Astrocyte (in vitro differentiated cells and primary cell): ENCODE measurements at regions not wholly inside any gene's neighbourhood (a gene's known extent, or its start where the extent isn't known, plus 50 kb on each side); places are given as distances from the start of the nearest gene placed in this dataset.

ENCODE experiments used
- DNase-seq: peaks from one replicate; pipeline ENCODE4 v3.0.0-alpha.2; 2010; ENCODE audit warnings: low read depth
- FAIRE-seq: peaks from 2 replicates; lab custom pipeline; 2011; peaks lifted over from hg19 to GRCh38; lab: Jason Lieb, UNC
- H2AFZ ChIP-seq: 2 replicates; pipeline ENCODE4 v1.6.0; 2012; ENCODE audit warnings: low read depth, low read length, inconsistent platforms
- H3K27ac ChIP-seq: 2 replicates; pipeline ENCODE4 v1.5.1; 2011; ENCODE audit warnings: low read depth, low read length, inconsistent platforms
- H3K27me3 ChIP-seq: 2 replicates; pipeline ENCODE4 v1.6.0; 2011; ENCODE audit warnings: low read length, inconsistent platforms; ENCODE audit not compliant: insufficient read depth
- H3K36me3 ChIP-seq: 2 replicates; pipeline ENCODE4 v1.5.1; 2011; ENCODE audit warnings: low read length, inconsistent platforms; ENCODE audit not compliant: insufficient read depth
- H3K4me1 ChIP-seq: 2 replicates; pipeline ENCODE4 v1.5.1; 2011; ENCODE audit warnings: low read length, inconsistent platforms; ENCODE audit not compliant: insufficient read depth
- H3K4me2 ChIP-seq: 2 replicates; pipeline ENCODE4 v1.6.0; 2012; ENCODE audit warnings: low read length, inconsistent platforms
- H3K4me3 ChIP-seq: 2 replicates; pipeline ENCODE4 v1.5.1; 2011; ENCODE audit warnings: low read depth, mild to moderate bottlenecking, low read length, inconsistent platforms; ENCODE audit not compliant: insufficient read depth
- H3K79me2 ChIP-seq: 2 replicates; pipeline ENCODE4 v1.6.0; 2012; ENCODE audit warnings: mild to moderate bottlenecking, low read length, inconsistent platforms; ENCODE audit not compliant: insufficient read depth
- H3K9ac ChIP-seq: 2 replicates; pipeline ENCODE4 v1.6.0; 2012; ENCODE audit warnings: mild to moderate bottlenecking, low read length, inconsistent platforms
- H3K9me3 ChIP-seq: 2 replicates; pipeline ENCODE4 v1.5.1; 2012; ENCODE audit warnings: low read depth, mild to moderate bottlenecking, low read length, inconsistent platforms; ENCODE audit not compliant: insufficient read depth
- H4K20me1 ChIP-seq: 2 replicates; pipeline ENCODE4 v1.6.0; 2012; ENCODE audit warnings: low read length, inconsistent platforms; ENCODE audit not compliant: insufficient read depth
- H3K27ac Mint-ChIP-seq: one replicate; pipeline ENCODE4 v1.8.0; 2021; ENCODE audit warnings: mild to moderate bottlenecking, mixed read lengths; ENCODE audit not compliant: unreplicated experiment
- H3K27me3 Mint-ChIP-seq: one replicate; pipeline ENCODE4 v1.8.0; 2021; ENCODE audit warnings: low read depth, mixed read lengths; ENCODE audit not compliant: unreplicated experiment
- H3K36me3 Mint-ChIP-seq: one replicate; pipeline ENCODE4 v1.8.0; 2021; ENCODE audit warnings: low read depth, mixed read lengths; ENCODE audit not compliant: unreplicated experiment
- H3K4me1 Mint-ChIP-seq: one replicate; pipeline ENCODE4 v1.8.0; 2021; ENCODE audit warnings: low read depth, mixed read lengths; ENCODE audit not compliant: unreplicated experiment
- H3K4me3 Mint-ChIP-seq: one replicate; pipeline ENCODE4 v1.8.0; 2021; ENCODE audit warnings: mild to moderate bottlenecking, moderate library complexity, mixed read lengths; ENCODE audit not compliant: unreplicated experiment
- H3K9me3 Mint-ChIP-seq: one replicate; pipeline ENCODE4 v1.8.0; 2021; ENCODE audit warnings: mild to moderate bottlenecking, mixed read lengths; ENCODE audit not compliant: unreplicated experiment
- CTCF ChIP-seq: IDR thresholded peaks from 2 replicates; pipeline ENCODE4 v1.5.1; 2011; ENCODE audit warnings: low read depth, mild to moderate bottlenecking, inconsistent platforms, low read length, moderate library complexity; ENCODE audit not compliant: insufficient read depth
- EZH2 ChIP-seq: IDR thresholded peaks from 2 replicates; pipeline ENCODE4 v1.6.1; 2012; ENCODE audit warnings: mild to moderate bottlenecking, low read length, inconsistent platforms; ENCODE audit not compliant: insufficient read depth

GRCh38 chr12:105935106-105935505 is 203.6 kb downstream of the NUAK1 start:
- H3K9me3 Mint-ChIP-seq, result no peaks in the 10 kb centered on the region

GRCh38 chr12:105935981-105936380 is 202.8 kb downstream of the NUAK1 start:
- peak overlapping the region; percentile 9 for H3K4me2 ChIP-seq
- Mint-ChIP-seq H3K27ac (peak overlapping the region; percentile 15), H3K9me3 (no peaks in the 10 kb centered on the region), H3K4me1 (peaks cover 39% of the 10 kb centered on the region), H3K4me3 (no peak overlapping the region), H3K27me3 (no peaks in the 10 kb centered on the region), H3K36me3 (no peaks in the 10 kb centered on the region)
- peak overlapping the region; percentile 15 for H3K27ac ChIP-seq
- H3K36me3 ChIP-seq, result no peaks in the 10 kb centered on the region
- FAIRE-seq (peak; percentile 55), DNase-seq (peak; percentile 74)
- no peak overlapping the region for H2AFZ ChIP-seq
- no peak for TF ChIP-seq CTCF
- TF ChIP-seq EZH2, result no peak
- no peak overlapping the region for H3K4me3 ChIP-seq
- H3K27me3 ChIP-seq, result no peaks in the 10 kb centered on the region
- no peaks in the 10 kb centered on the region for H4K20me1 ChIP-seq
- no peak overlapping the region for H3K9ac ChIP-seq
- H3K79me2 ChIP-seq, result no peaks in the 10 kb centered on the region
- H3K9me3 ChIP-seq, result no peaks in the 10 kb centered on the region
- H3K4me1 ChIP-seq, result peaks cover 27% of the 10 kb centered on the region

More at GRCh38 chr12:105935106-105935505, 203.6 kb downstream of the NUAK1 start:
- Histone ChIP-seq H3K27ac (peak overlapping the region; percentile 63), H3K4me1 (peaks cover 27% of the 10 kb centered on the region), H4K20me1 (no peaks in the 10 kb centered on the region), H3K9me3 (no peaks in the 10 kb centered on the region), H3K79me2 (no peaks in the 10 kb centered on the region), H3K4me3 (no peak overlapping the region), H3K27me3 (no peaks in the 10 kb centered on the region), H2AFZ (no peak overlapping the region), H3K36me3 (no peaks in the 10 kb centered on the region), H3K9ac (peak overlapping the region; percentile 49), H3K4me2 (peak overlapping the region; percentile 67)
- no peaks in the 10 kb centered on the region for H3K27me3 Mint-ChIP-seq
- H3K36me3 Mint-ChIP-seq, result peaks cover 1% of the 10 kb centered on the region
- H3K27ac Mint-ChIP-seq, result peak overlapping the region; percentile 96
- no peak for TF ChIP-seq EZH2
- no peak for TF ChIP-seq CTCF
- FAIRE-seq (no peak), DNase-seq (peak; percentile 90)
- peaks cover 40% of the 10 kb centered on the region for H3K4me1 Mint-ChIP-seq
- no peak overlapping the region for H3K4me3 Mint-ChIP-seq

GRCh38 chr12:105936496-105936895 is 202.3 kb downstream of the NUAK1 start:
- no peak for FAIRE-seq
- no peak overlapping the region for H3K4me3 ChIP-seq
- no peaks in the 10 kb centered on the region for H3K36me3 Mint-ChIP-seq
- H3K9me3 ChIP-seq, result no peaks in the 10 kb centered on the region
- H3K4me1 Mint-ChIP-seq, result peaks cover 37% of the 10 kb centered on the region
- H3K9me3 Mint-ChIP-seq, result no peaks in the 10 kb centered on the region
- H3K9ac ChIP-seq, result no peak overlapping the region
- H3K27ac Mint-ChIP-seq, result peak overlapping the region; percentile 15
- no peaks in the 10 kb centered on the region for H3K27me3 Mint-ChIP-seq
- no peak overlapping the region for H3K27ac ChIP-seq
- H4K20me1 ChIP-seq, result no peaks in the 10 kb centered on the region
- TF ChIP-seq CTCF (no peak), EZH2 (no peak)
- H3K79me2 ChIP-seq, result no peaks in the 10 kb centered on the region
- H3K36me3 ChIP-seq, result no peaks in the 10 kb centered on the region
- no peak overlapping the region for H2AFZ ChIP-seq
- H3K27me3 ChIP-seq, result no peaks in the 10 kb centered on the region
- no peak overlapping the region for H3K4me3 Mint-ChIP-seq
- DNase-seq, result no peak
- H3K4me2 ChIP-seq, result no peak overlapping the region
- H3K4me1 ChIP-seq, result peaks cover 27% of the 10 kb centered on the region
